Gastroesophageal sphincter (tissue), 4 donors: ENCODE measurements at regions not wholly inside any gene's neighbourhood (a gene's known extent, or its start where the extent isn't known, plus 50 kb on each side); places are given as distances from the start of the nearest gene placed in this dataset.

Experiments
- ATAC-seq: fragments of 150-250 bp; one replicate; pipeline ENCODE4 v1.9.1; 2016; ENCODE audit warnings: mild to moderate bottlenecking, moderate library complexity
- H3K27ac ChIP-seq, 4 donors: fragments of 200-600 bp; sonication (generic) in 3 of 4; 1 replicate in 3 of 4; 2 replicates in 1 of 4; pipeline ENCODE4 v1.5.1; 2016 to 2019
- H3K27me3 ChIP-seq: fragments of 200-600 bp; sonication (generic); one replicate; pipeline ENCODE4 v1.5.1; 2019
- H3K36me3 ChIP-seq, 2 donors: fragments of 200-600 bp; sonication (generic); one replicate each; pipeline ENCODE4 v1.5.1; 2019; ENCODE audit warnings: control low read depth in 1 of 2
- H3K4me1 ChIP-seq, 3 donors: fragments of 200-600 bp; sonication (generic); 1 replicate in 2 of 3; 2 replicates in 1 of 3; pipeline ENCODE4 v1.5.1; 2016 to 2019; ENCODE audit warnings: control low read depth in 2 of 3
- H3K4me3 ChIP-seq, 2 donors: fragments of 200-600 bp; sonication (generic); one replicate each; pipeline ENCODE4 v1.5.1; 2019; ENCODE audit warnings: mild to moderate bottlenecking in 1 of 2, moderate library complexity in 1 of 2
- H3K9me3 ChIP-seq, 3 donors: fragments of 200-600 bp; sonication (generic); one replicate each; pipeline ENCODE4 v1.5.1; 2017 to 2019; ENCODE audit warnings: control low read depth in 2 of 3
- CTCF ChIP-seq, 4 experiments: fragments of 200-600 bp in 2 of 4; fragments of 450-650 bp in 2 of 4; sonication (generic) in 1 of 4; IDR thresholded peaks; one replicate each; pipeline ENCODE4 v1.5.1; 2017 to 2019; ENCODE audit warnings: antibody characterized with exemption in 4 of 4, mild to moderate bottlenecking in 2 of 4, moderate library complexity in 2 of 4
- EP300 ChIP-seq: sonication (generic); formaldehyde crosslinking; IDR thresholded peaks from one replicate; pipeline ENCODE4 v1.6.1; 2017; ENCODE audit warnings: antibody characterized with exemption, mild to moderate bottlenecking
- POLR2A ChIP-seq, 2 donors: fragments of 450-650 bp; IDR thresholded peaks; one replicate each; pipeline ENCODE4 v1.6.1; 2017; ENCODE audit warnings: antibody characterized with exemption in 2 of 2, mild to moderate bottlenecking in 2 of 2, moderate library complexity in 1 of 2
- POLR2AphosphoS5 ChIP-seq: sonication (generic); formaldehyde crosslinking; IDR thresholded peaks from one replicate; pipeline ENCODE4 v1.6.1; 2017; ENCODE audit warnings: antibody characterized with exemption
- WGBS, 2 donors: methylation state at CpG; one replicate each; pipeline ENCODE4 v1.1.5; 2018; ENCODE audit warnings: low coverage in 1 of 2; 5-methylcytosine and 5-hydroxymethylcytosine counted together

GRCh38 chr21:29248124-29248523, 50.6 kb upstream of the BACH1 start:
- Histone ChIP-seq H3K27me3 (no peaks in the 10 kb centered on the region), H3K4me1 (peaks cover 0 to 8% (median 0%) of the 10 kb centered on the region in 3 donors), H3K9me3 (peaks cover 0 to 5% (median 0%) of the 10 kb centered on the region in 3 donors), H3K4me3 (no peak overlapping the region), H3K27ac (no peak overlapping the region), H3K36me3 (no peaks in the 10 kb centered on the region)
- TF ChIP-seq EP300: no peak
- TF ChIP-seq POLR2AphosphoS5: no peak
- no peak for TF ChIP-seq POLR2A (IDR thresholded peaks at IDR 0.05)
- no peak for TF ChIP-seq CTCF (IDR thresholded peaks at IDR 0.05)
- WGBS, 2 donors: 29 to 45% methylated on average over 1 of the region's 1 CpG
- no peak for ATAC-seq
